ENCODE measurements at regions not wholly inside any gene's neighbourhood (a gene's known extent, or its start where the extent isn't known, plus 50 kb on each side); places are given as distances from the start of the nearest gene placed in this dataset.
"Not testable (repeated sequence)": the region's sequence is repeated elsewhere in the genome, so short reads cannot be mapped to it uniquely, and the experiment has no call there.

DNA sequence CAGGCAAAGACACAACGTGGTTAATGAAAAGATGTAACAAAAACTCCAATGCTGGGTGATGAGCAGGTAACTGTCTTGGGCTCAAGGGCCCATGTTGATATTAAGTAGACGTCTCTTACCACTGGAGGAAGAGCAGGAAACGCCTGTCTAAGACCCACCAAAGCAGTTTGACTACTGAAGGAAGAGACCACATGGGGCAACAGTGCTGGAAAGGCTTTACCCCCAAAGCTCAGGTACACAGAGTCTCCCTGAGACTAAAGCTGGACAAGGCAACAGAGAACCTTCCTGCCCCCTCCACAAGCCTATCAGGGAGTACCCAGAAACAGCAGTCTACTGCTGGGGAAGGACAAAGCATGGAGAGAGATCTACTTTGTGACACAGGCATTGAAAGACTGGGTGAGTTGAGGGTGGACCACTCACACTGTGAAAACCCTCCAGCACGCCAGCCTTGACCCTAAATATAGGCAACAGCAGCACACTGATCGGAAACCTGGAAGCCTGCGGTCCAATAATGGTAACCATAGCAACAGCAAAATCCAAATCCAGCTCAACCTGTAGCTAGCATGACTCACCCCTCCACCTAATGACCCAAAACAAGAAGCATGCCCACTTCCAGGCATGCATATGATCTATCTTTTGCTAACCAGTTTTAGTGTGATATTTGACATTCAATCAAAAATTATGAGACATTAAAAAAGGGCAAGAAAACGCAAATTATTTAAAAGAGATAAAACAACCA lies 270.5 kb upstream of the SDK2 start:
- no peak overlapping the region for H3K4me3 ChIP-seq (ENCODE audit: low read depth, low read length)
- DNase-seq (ENCODE audit: low read depth): no peak
- TF ChIP-seq, protein P1, sequence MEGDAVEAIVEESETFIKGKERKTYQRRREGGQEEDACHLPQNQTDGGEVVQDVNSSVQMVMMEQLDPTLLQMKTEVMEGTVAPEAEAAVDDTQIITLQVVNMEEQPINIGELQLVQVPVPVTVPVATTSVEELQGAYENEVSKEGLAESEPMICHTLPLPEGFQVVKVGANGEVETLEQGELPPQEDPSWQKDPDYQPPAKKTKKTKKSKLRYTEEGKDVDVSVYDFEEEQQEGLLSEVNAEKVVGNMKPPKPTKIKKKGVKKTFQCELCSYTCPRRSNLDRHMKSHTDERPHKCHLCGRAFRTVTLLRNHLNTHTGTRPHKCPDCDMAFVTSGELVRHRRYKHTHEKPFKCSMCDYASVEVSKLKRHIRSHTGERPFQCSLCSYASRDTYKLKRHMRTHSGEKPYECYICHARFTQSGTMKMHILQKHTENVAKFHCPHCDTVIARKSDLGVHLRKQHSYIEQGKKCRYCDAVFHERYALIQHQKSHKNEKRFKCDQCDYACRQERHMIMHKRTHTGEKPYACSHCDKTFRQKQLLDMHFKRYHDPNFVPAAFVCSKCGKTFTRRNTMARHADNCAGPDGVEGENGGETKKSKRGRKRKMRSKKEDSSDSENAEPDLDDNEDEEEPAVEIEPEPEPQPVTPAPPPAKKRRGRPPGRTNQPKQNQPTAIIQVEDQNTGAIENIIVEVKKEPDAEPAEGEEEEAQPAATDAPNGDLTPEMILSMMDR (conservative IDR thresholded peaks at IDR 0.05; ENCODE audit: low read depth, low read length): no peak

DNA sequence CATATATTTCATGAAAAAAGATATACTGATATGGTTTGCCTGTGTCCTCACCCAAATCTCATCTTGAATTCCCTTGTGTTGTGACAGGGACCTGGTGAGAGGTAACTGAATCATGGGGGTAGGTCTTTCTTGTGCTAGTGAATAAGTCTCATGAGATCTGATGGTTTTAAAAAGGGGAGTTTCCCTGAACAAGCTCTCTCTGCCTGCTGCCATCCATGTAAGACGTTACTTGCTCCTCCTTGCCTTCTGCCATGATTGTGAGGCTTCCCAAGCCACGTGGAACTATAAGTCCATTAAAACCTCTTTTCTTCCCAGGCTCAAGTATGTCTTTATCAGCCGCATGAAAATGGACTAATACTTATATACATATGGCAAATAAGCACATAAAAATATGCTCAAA lies 274.8 kb upstream of the SDK2 start:
- not testable (repeated sequence) for DNase-seq (ENCODE audit: low read depth); H3K4me3 ChIP-seq (ENCODE audit: low read depth, low read length)

DNA sequence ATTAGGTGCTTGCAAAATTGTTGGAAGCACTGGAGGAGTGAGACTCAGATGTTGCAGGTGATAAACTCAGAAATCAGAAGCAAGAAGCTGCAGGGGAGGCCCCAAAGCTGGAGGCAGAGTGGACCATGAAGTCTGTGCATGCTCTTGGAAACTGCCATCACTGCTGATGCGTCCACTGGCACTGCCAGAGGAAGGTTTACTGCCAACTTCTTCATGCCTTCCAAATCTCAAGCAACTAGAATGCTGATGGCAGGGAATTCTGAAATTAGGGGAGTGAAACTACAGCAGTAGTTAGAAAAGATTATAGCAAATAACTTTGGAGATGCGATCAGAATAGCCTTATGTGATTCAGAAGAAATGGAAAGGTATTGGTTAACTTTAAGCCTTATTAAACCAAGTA lies 277.1 kb upstream of the SDK2 start:
- TF ChIP-seq, protein P1 (conservative IDR thresholded peaks at IDR 0.05; ENCODE audit: low read depth, low read length): no peak
- no peak overlapping the region for H3K4me3 ChIP-seq (ENCODE audit: low read depth, low read length)
- DNase-seq (ENCODE audit: low read depth): no peak

DNA sequence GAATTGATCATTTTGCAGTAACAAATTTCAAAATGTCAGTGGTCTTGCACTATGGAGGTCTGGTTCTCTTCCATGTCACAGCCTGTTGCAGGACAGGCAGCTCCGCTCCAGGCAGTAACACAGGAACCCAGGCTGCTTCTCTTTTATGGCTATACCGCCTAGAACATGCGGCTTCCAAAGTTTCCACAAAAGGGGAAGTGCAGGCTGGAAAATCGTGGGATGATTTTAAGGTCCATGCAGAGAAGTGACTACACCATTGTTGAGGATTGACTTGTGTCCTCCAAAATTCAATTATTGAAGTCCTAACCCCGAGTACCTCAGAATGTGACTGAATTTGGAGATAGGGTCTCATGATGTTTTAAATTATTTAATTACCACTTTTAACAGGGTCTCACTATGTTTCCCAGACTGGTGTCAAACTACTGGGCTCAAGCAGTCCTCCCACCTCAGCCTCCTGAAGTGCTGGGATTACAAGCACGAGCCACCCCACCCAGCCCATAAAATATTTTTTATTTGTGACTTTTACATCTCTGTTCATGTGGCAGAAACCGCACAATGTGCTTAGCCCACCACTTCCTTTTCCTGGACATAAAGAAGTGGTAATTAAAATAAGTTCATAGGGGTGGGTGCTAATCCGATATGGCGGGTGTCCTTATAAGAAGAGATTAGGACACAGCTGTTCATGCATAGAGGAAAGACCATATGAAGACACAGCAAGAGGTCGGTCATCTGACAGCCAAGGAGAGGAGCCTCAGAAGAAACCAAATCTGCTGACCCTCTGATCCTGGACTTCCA lies 279.2 kb upstream of the RPL38 start:
- no peak for DNase-seq (ENCODE audit: low read depth)
- H3K4me3 ChIP-seq (ENCODE audit: low read depth, low read length): no peak overlapping the region
- TF ChIP-seq, protein P1 (conservative IDR thresholded peaks at IDR 0.05; ENCODE audit: low read depth, low read length): no peak

DNA sequence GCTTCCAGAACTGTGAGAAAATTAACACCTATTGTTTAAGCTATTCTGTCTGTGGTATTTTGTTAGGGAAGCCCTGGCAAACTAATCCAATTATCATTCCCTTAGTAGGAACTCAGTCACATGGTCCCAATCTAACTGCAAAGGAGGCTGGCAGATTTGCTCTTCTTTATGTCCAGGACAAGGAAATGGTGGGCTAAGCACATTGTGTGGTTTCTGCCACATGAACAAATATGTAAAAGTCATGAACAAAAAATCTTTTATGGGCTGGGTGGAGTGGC lies 278.6 kb upstream of the RPL38 start:
- TF ChIP-seq, protein P1 (conservative IDR thresholded peaks at IDR 0.05; ENCODE audit: low read depth, low read length): no peak
- no peak for DNase-seq (ENCODE audit: low read depth)
- no peak overlapping the region for H3K4me3 ChIP-seq (ENCODE audit: low read depth, low read length)

DNA sequence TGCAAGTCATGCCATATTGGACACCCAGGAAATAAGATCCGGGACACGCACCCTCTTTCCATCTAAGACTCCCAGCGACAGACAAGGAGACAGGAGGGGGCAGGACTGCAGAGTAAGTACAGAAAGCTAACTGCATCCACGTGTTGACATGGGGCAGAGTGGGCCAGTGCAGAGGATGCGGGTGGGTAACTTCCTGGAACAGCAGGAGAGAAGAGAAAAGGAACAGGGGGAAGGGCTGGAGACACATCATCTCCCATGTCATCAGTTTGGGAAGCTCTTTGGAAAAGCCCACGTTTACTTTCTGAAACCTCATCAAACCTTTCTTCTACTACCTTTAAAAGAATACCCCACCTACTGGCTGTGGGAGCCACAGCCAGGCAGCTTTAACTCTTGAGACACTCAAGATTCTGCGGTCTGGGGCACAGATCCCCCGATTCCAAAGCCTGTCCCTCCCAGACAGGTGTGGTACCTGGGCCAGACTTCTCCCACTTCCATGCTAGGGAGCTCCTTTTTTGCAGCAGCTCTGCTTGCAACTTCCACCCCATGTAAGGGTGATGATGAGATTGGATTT lies 273.5 kb upstream of the RPL38 start:
- no peak overlapping the region for H3K4me3 ChIP-seq (ENCODE audit: low read depth, low read length)
- no peak for DNase-seq (ENCODE audit: low read depth)
- TF ChIP-seq, protein P1 (conservative IDR thresholded peaks at IDR 0.05; ENCODE audit: low read depth, low read length): no peak

DNA sequence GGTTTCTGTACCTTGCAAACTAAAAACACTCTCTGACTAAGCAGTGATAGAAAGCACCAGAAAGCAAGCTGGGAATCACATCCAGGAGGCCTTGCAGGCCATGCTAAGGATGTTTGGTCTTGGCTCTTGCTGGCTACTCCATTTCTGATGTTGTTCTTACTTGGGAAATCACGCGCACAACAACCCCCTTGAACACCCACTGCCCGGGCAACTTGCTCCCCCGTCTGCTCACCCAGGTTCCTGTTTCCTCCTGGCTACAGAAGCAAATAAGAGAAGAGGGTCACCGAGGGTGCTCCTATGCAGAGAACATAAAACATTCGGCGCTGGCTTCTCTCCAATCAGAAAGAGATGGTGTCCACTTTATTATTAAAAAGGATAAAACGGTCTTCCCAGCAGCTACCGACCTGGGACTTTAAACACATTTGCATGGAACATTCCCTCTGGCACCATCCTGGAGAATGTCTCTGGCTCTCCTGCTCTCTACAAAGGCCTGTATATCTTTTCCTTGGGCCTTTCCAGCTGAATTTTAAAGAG lies 271.2 kb upstream of the RPL38 start:
- TF ChIP-seq, protein P1 (conservative IDR thresholded peaks at IDR 0.05; ENCODE audit: low read depth, low read length): no peak
- H3K4me3 ChIP-seq (ENCODE audit: low read depth, low read length): no peak overlapping the region
- no peak for DNase-seq (ENCODE audit: low read depth)
